Neural progenitor cell (in vitro differentiated cells): ENCODE measurements at regions not wholly inside any gene's neighbourhood (a gene's known extent, or its start where the extent isn't known, plus 50 kb on each side); places are given as distances from the start of the nearest gene placed in this dataset.

Experiments used
- DNase-seq: peaks from one replicate; pipeline ENCODE4 v3.0.0-alpha.2; 2016; ENCODE audit warnings: low spot score
- H2AFZ ChIP-seq: fragments of 200-600 bp; sonication (generic); replicated peaks from 2 replicates; pipeline ENCODE4 v1.6.1; 2016; ENCODE audit warnings: antibody characterized with exemption
- H3F3A ChIP-seq: fragments of 200-600 bp; sonication (generic); 2 replicates; pipeline ENCODE4 v1.6.1; 2016; ENCODE audit warnings: antibody characterized with exemption, low read depth
- H3K27ac ChIP-seq: fragments of 200-600 bp; sonication (generic); 2 replicates; pipeline ENCODE4 v1.5.1; 2016; ENCODE audit warnings: mild to moderate bottlenecking
- H3K27me3 ChIP-seq: fragments of 200-600 bp; sonication (generic); 2 replicates; pipeline ENCODE4 v1.6.1; 2016; ENCODE audit warnings: mild to moderate bottlenecking, moderate library complexity
- H3K36me3 ChIP-seq: fragments of 200-600 bp; sonication (generic); 2 replicates; pipeline ENCODE4 v1.5.1; 2016
- H3K4me1 ChIP-seq: fragments of 200-600 bp; sonication (generic); 2 replicates; pipeline ENCODE4 v1.6.1; 2016; ENCODE audit warnings: mixed run types
- H3K4me2 ChIP-seq: fragments of 200-600 bp; sonication (generic); 2 replicates; pipeline ENCODE4 v1.6.1; 2016
- H3K4me3 ChIP-seq: fragments of 200-600 bp; sonication (generic); 2 replicates; pipeline ENCODE4 v1.5.1; 2016
- H3K79me2 ChIP-seq: fragments of 200-600 bp; sonication (generic); 2 replicates; pipeline ENCODE4 v1.6.1; 2016; ENCODE audit warnings: low read depth
- H3K9ac ChIP-seq: fragments of 200-600 bp; sonication (generic); 2 replicates; pipeline ENCODE4 v1.6.1; 2016
- H3K9me3 ChIP-seq: fragments of 200-600 bp; sonication (generic); 2 replicates; pipeline ENCODE4 v1.5.1; 2016; ENCODE audit warnings: low read depth
- H4K20me1 ChIP-seq: fragments of 200-600 bp; sonication (generic); 2 replicates; pipeline ENCODE4 v1.6.1; 2016; ENCODE audit warnings: low read depth
- H3K27ac Mint-ChIP-seq: 3 replicates; pipeline ENCODE4 v1.8.0; 2021; ENCODE audit warnings: mixed read lengths
- H3K27me3 Mint-ChIP-seq: 2 replicates; pipeline ENCODE4 v1.8.0; 2022; ENCODE audit warnings: low read depth, mild to moderate bottlenecking, inconsistent platforms, moderate library complexity, mixed read lengths; ENCODE audit not compliant: insufficient read depth
- H3K36me3 Mint-ChIP-seq: 3 replicates; pipeline ENCODE4 v1.8.0; 2021; ENCODE audit warnings: mixed read lengths
- H3K4me1 Mint-ChIP-seq: 3 replicates; pipeline ENCODE4 v1.8.0; 2021; ENCODE audit warnings: mixed read lengths
- H3K4me3 Mint-ChIP-seq: 3 replicates; pipeline ENCODE4 v1.8.0; 2021; ENCODE audit warnings: mild to moderate bottlenecking, moderate library complexity, mixed read lengths
- H3K9me3 Mint-ChIP-seq: 3 replicates; pipeline ENCODE4 v1.8.0; 2020; ENCODE audit warnings: mixed read lengths
- EZH2 ChIP-seq: fragments of 200-600 bp; sonication (generic); IDR thresholded peaks from 2 replicates; pipeline ENCODE4 v1.6.1; 2017; ENCODE audit warnings: antibody characterized with exemption, mild to moderate bottlenecking, moderate library complexity
- EZH2phosphoT487 ChIP-seq: fragments of 200-600 bp; sonication (generic); IDR thresholded peaks from 2 replicates; pipeline ENCODE4 v1.6.1; 2017; ENCODE audit warnings: antibody characterized with exemption
- TF ChIP-seq, protein P1 (sequence below): fragments of 200-600 bp; sonication (generic); IDR thresholded peaks from 2 replicates; pipeline ENCODE4 v1.5.1; 2017; ENCODE audit warnings: antibody characterized with exemption, mild to moderate bottlenecking

DNA sequence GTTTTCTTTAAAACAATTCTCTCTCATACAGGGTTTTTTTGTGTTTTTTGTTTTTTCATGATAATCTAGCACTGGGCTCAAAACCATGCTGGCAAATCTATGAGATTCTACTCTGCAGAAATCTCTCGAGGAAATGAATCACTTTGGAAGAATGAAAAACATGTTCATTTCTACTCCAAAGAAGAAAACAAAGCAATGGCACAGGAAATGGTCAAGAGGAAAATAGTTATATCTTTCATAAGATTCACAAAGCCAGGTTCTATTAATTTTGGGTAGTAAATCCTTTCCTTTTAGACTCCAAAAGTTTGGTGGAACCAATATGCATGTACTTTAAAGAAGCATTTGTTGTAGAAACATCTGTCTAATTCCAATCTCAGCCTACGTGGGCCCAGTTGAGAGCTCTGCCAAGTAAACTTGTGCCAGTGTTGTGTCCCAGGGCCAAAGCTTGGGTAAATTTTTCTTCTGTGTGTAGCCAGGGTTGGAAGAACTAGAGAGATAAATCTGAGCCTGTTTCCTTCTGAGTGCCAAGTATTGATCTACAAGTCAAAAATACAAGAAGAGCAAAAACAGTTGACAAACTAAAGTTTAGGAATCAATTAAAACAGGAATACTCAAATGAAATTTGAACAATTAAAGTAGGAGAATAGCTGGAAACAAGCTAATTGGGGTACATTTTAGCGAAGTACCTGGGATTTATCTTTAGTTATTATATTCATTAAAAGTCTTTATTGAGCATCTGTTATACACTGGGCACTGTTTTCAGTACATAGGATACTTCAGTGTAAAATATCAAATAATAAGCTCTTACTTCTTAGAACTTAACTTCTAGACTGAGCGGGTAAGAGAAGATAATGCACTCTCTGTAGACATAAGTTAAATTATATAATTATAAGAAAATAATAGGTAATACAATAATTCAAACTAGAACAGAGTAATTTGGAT, 657.5 kb upstream of the NECTIN3 start:
- Histone ChIP-seq H3K79me2 (no peaks in the 10 kb centered on the region), H3K4me2 (no peak overlapping the region), H3K27me3 (no peaks in the 10 kb centered on the region), H3K4me3 (no peak overlapping the region), H2AFZ (no peak overlapping the region), H3K9ac (no peak overlapping the region), H3K27ac (no peak overlapping the region), H4K20me1 (no peaks in the 10 kb centered on the region), H3K36me3 (no peaks in the 10 kb centered on the region), H3K4me1 (no peaks in the 10 kb centered on the region), H3K9me3 (no peaks in the 10 kb centered on the region), H3F3A (no peaks in the 10 kb centered on the region)
- TF ChIP-seq EZH2: no peak
- TF ChIP-seq EZH2phosphoT487: no peak
- TF ChIP-seq, protein P1, sequence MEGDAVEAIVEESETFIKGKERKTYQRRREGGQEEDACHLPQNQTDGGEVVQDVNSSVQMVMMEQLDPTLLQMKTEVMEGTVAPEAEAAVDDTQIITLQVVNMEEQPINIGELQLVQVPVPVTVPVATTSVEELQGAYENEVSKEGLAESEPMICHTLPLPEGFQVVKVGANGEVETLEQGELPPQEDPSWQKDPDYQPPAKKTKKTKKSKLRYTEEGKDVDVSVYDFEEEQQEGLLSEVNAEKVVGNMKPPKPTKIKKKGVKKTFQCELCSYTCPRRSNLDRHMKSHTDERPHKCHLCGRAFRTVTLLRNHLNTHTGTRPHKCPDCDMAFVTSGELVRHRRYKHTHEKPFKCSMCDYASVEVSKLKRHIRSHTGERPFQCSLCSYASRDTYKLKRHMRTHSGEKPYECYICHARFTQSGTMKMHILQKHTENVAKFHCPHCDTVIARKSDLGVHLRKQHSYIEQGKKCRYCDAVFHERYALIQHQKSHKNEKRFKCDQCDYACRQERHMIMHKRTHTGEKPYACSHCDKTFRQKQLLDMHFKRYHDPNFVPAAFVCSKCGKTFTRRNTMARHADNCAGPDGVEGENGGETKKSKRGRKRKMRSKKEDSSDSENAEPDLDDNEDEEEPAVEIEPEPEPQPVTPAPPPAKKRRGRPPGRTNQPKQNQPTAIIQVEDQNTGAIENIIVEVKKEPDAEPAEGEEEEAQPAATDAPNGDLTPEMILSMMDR: no peak
- Mint-ChIP-seq H3K4me3 (no peak overlapping the region), H3K4me1 (peaks cover 20% of the 10 kb centered on the region), H3K27ac (no peak overlapping the region), H3K36me3 (no peaks in the 10 kb centered on the region), H3K27me3 (no peaks in the 10 kb centered on the region), H3K9me3 (peaks cover 2% of the 10 kb centered on the region)
- no peak for DNase-seq

DNA sequence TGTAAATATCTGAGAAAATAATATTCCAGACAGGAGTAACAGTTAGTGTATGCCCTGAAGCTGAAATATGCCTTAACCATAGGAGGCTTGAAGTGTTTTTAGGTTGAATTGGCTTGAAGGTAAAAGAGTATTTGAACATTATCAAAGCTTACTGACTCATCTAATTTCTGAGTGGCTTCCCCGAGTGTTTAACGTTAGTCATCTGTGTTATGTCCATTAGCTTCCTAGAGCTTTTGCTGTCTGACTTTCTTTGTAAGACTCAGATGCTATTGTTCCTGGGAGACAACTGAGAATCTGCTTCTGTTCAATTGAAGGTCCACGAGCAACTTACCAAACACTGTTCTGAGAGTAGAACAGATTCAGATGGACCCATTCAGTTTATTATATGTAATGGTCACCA, 656.8 kb upstream of the NECTIN3 start:
- Histone ChIP-seq H3K9me3 (no peaks in the 10 kb centered on the region), H3K79me2 (no peaks in the 10 kb centered on the region), H4K20me1 (no peaks in the 10 kb centered on the region), H3K27ac (no peak overlapping the region), H3K36me3 (no peaks in the 10 kb centered on the region), H3K4me2 (no peak overlapping the region), H3K4me1 (no peaks in the 10 kb centered on the region), H3F3A (no peaks in the 10 kb centered on the region), H3K9ac (no peak overlapping the region), H3K4me3 (no peak overlapping the region), H3K27me3 (no peaks in the 10 kb centered on the region), H2AFZ (no peak overlapping the region)
- no peaks in the 10 kb centered on the region for H3K27me3 Mint-ChIP-seq
- peaks cover 20% of the 10 kb centered on the region for H3K4me1 Mint-ChIP-seq
- H3K36me3 Mint-ChIP-seq: no peaks in the 10 kb centered on the region
- peaks cover 2% of the 10 kb centered on the region for H3K9me3 Mint-ChIP-seq
- no peak overlapping the region for H3K4me3 Mint-ChIP-seq
- TF ChIP-seq EZH2 (no peak), EZH2phosphoT487 (no peak)
- TF ChIP-seq, protein P1: no peak
- no peak overlapping the region for H3K27ac Mint-ChIP-seq
- DNase-seq: no peak

DNA sequence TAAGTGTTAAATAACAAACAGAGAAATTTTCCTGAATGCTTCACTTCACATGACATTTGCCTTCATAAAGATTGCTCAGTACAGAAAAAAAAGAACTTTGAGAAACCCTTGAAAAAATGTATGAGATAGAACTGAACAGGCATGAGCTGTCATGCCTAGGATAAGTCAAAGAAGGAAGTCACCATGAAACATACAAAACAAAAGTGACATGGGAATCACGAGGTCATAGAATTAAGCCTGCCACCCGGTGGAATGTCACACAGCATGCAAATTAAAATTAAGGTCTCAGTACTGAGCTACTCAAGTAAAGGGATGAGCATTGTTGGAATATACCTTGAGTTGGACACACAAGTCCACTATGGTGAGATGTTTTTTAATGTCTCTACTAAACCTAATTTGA, 652.5 kb upstream of the NECTIN3 start:
- no peaks in the 10 kb centered on the region for H3F3A ChIP-seq
- H3K4me1 ChIP-seq: no peaks in the 10 kb centered on the region
- H3K4me2 ChIP-seq: no peak overlapping the region
- DNase-seq: no peak
- H3K36me3 ChIP-seq: no peaks in the 10 kb centered on the region
- TF ChIP-seq, protein P1: peak; percentile 19
- no peak for TF ChIP-seq EZH2phosphoT487
- H3K4me1 Mint-ChIP-seq: peaks cover 10% of the 10 kb centered on the region
- no peaks in the 10 kb centered on the region for H4K20me1 ChIP-seq
- no peak overlapping the region for H3K9ac ChIP-seq
- H3K9me3 Mint-ChIP-seq: peaks cover 2% of the 10 kb centered on the region
- no peak overlapping the region for H2AFZ ChIP-seq
- H3K9me3 ChIP-seq: no peaks in the 10 kb centered on the region
- no peaks in the 10 kb centered on the region for H3K27me3 ChIP-seq
- H3K4me3 Mint-ChIP-seq: no peak overlapping the region
- no peak overlapping the region for H3K27ac Mint-ChIP-seq
- H3K4me3 ChIP-seq: no peak overlapping the region
- no peaks in the 10 kb centered on the region for H3K79me2 ChIP-seq
- H3K36me3 Mint-ChIP-seq: no peaks in the 10 kb centered on the region
- H3K27me3 Mint-ChIP-seq: no peaks in the 10 kb centered on the region
- no peak overlapping the region for H3K27ac ChIP-seq
